Esophagus squamous epithelium (tissue), 4 donors: ENCODE measurements at regions not wholly inside any gene's neighbourhood (a gene's known extent, or its start where the extent isn't known, plus 50 kb on each side); places are given as distances from the start of the nearest gene placed in this dataset.

Experiments used
- CTCF ChIP-seq, 6 experiments: fragments of 450-650 bp in 4 of 6; fragments of 200-600 bp in 2 of 6; sonication (generic) in 2 of 6; IDR thresholded peaks; one replicate each; pipeline ENCODE4 v1.5.1; 2016 to 2019; ENCODE audit warnings: antibody characterized with exemption in 6 of 6, mild to moderate bottlenecking in 4 of 6, moderate library complexity in 4 of 6
- POLR2A ChIP-seq, 4 donors: fragments of 450-650 bp; IDR thresholded peaks; one replicate each; pipeline ENCODE4 v1.6.1; 2017; ENCODE audit warnings: antibody characterized with exemption in 4 of 4, mild to moderate bottlenecking in 4 of 4, moderate library complexity in 3 of 4

- TF ChIP-seq CTCF (IDR thresholded peaks at IDR 0.05) = no peak
- no peak for TF ChIP-seq POLR2A (IDR thresholded peaks at IDR 0.05)
Observed at GRCh38 chr18:75607701-75608100, 180.2 kb upstream of the SMIM21 start.
